OCI-LY7 (cell line): ENCODE measurements at regions not wholly inside any gene's neighbourhood (a gene's known extent, or its start where the extent isn't known, plus 50 kb on each side); places are given as distances from the start of the nearest gene placed in this dataset.

ENCODE experiments used
- BruUV-seq: library from RNA; stranded (reverse); fragments of 400-500 nt; replicated peaks from 2 replicates; lab custom pipeline; 2021; lab: Mats Ljungman, UMichigan
- CTCF ChIA-PET: fragments of 300-600 bp; sonication (Branson Sonifier 250); formaldehyde crosslinking; loops from one replicate; lab custom pipeline; 2022; ENCODE audit warnings: antibody characterized with exemption; ENCODE audit not compliant: unreplicated experiment; lab: Charles Lee
- POLR2A ChIA-PET: fragments of 300-600 bp; sonication (Branson Sonifier 250); formaldehyde crosslinking; loops from one replicate; lab custom pipeline; 2022; ENCODE audit warnings: antibody characterized with exemption; lab: Charles Lee
- DNase-seq: peaks from one replicate; pipeline ENCODE4 v3.0.0-alpha.2; 2015; ENCODE audit warnings: low spot score
- H2AFZ ChIP-seq: fragments of 200-600 bp; sonication (generic), shearing (Covaris generic); 2 replicates; pipeline ENCODE4 v1.6.1; 2014; ENCODE audit warnings: mild to moderate bottlenecking, antibody characterized with exemption, low read length, moderate library complexity
- H3K27ac ChIP-seq: fragments of 200-600 bp; sonication (generic); 2 replicates; pipeline ENCODE4 v1.5.1; 2014; ENCODE audit warnings: mixed run types, low read depth, mild to moderate bottlenecking, moderate library complexity, low read length, inconsistent platforms; ENCODE audit not compliant: poor library complexity, severe bottlenecking
- H3K36me3 ChIP-seq: fragments of 200-600 bp; sonication (generic); 2 replicates; pipeline ENCODE4 v1.6.1; 2014; ENCODE audit warnings: mild to moderate bottlenecking, antibody characterized with exemption, low read length, moderate library complexity, mixed read lengths; ENCODE audit not compliant: insufficient read depth
- H3K4me1 ChIP-seq: fragments of 200-600 bp; sonication (generic); 2 replicates; pipeline ENCODE4 v1.5.1; 2014; ENCODE audit warnings: mild to moderate bottlenecking, low read length; ENCODE audit not compliant: insufficient read depth, poor library complexity, severe bottlenecking
- H3K4me2 ChIP-seq: fragments of 200-600 bp; sonication (generic); 2 replicates; pipeline ENCODE4 v1.6.1; 2014; ENCODE audit warnings: mild to moderate bottlenecking, low read length
- H3K4me3 ChIP-seq: fragments of 200-600 bp; sonication (generic); 2 replicates; pipeline ENCODE4 v1.5.1; 2014; ENCODE audit warnings: mild to moderate bottlenecking, low read depth, low read length; ENCODE audit not compliant: poor library complexity, severe bottlenecking
- H3K79me2 ChIP-seq: fragments of 200-600 bp; sonication (generic); 2 replicates; pipeline ENCODE4 v1.6.1; 2016; ENCODE audit warnings: low read depth, mild to moderate bottlenecking, low read length, moderate library complexity, mixed read lengths; ENCODE audit not compliant: insufficient read depth
- H3K9me2 ChIP-seq: fragments of 200-600 bp; sonication (generic); 2 replicates; pipeline ENCODE4 v1.6.1; 2016; ENCODE audit warnings: mild to moderate bottlenecking, low read length, mixed read lengths; ENCODE audit not compliant: insufficient read depth
- H3K9me3 ChIP-seq: fragments of 200-600 bp; sonication (generic); 2 replicates; pipeline ENCODE4 v1.6.1; 2014; ENCODE audit warnings: mild to moderate bottlenecking, mixed run types, low read length, mixed read lengths
- H4K20me1 ChIP-seq: fragments of 200-600 bp; sonication (generic); 2 replicates; pipeline ENCODE4 v1.6.1; 2014; ENCODE audit warnings: mild to moderate bottlenecking, antibody characterized with exemption, low read length, moderate library complexity, mixed read lengths; ENCODE audit not compliant: insufficient read depth
- EZH2phosphoT487 ChIP-seq: fragments of 200-600 bp; sonication (generic); IDR thresholded peaks from 2 replicates; pipeline ENCODE4 v1.6.1; 2018; ENCODE audit warnings: low read depth, borderline replicate concordance, mild to moderate bottlenecking, mixed run types, antibody characterized with exemption, low read length, moderate library complexity, mixed read lengths
- intact Hi-C: fragments of 100-400 bp; cut with micrococcal nuclease; formaldehyde crosslinking; loops from one replicate; pipeline ENCODE4 v1.10.0; 2022; ENCODE audit not compliant: unreplicated experiment
- TF ChIP-seq, protein P1 (sequence below): fragments of 200-600 bp; sonication (generic); conservative IDR thresholded peaks from 2 replicates; pipeline ENCODE4 v1.5.1; 2014; ENCODE audit warnings: mild to moderate bottlenecking, antibody characterized with exemption, low read length, moderate library complexity, mixed read lengths

DNA sequence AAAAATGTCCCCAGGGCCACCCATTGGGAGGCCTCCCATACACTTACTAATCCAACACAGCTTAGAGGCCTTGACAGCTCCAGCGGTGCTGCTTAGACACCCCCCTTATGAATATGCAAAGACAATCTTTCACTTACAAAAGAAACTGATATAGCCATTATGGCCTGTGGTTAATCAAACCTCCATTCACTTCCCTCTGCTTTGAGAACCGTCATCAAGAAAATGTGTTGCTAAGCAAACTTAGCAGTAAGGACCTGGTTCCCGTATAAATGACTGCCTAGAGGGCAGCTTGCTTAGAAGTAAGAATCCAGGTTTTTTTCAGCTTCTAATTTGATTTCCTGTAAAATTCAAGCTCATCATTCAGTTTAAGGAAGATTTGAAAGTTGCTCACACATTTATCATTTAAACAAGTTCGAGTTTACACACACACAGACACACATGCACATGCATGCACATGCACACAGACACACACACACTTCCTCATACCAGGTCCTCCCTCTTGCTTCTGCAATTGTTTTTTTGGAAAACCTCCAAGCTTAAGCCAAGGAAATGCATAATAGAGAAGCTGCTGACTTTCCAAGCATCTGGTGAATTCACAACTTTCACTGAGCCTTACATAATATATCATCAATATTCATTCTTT is 137.7 kb upstream of the BLID start:
- BruUV-seq, result no TSS peak
- H3K4me1 ChIP-seq, result no peaks in the 10 kb centered on the region
- TF ChIP-seq, protein P1, sequence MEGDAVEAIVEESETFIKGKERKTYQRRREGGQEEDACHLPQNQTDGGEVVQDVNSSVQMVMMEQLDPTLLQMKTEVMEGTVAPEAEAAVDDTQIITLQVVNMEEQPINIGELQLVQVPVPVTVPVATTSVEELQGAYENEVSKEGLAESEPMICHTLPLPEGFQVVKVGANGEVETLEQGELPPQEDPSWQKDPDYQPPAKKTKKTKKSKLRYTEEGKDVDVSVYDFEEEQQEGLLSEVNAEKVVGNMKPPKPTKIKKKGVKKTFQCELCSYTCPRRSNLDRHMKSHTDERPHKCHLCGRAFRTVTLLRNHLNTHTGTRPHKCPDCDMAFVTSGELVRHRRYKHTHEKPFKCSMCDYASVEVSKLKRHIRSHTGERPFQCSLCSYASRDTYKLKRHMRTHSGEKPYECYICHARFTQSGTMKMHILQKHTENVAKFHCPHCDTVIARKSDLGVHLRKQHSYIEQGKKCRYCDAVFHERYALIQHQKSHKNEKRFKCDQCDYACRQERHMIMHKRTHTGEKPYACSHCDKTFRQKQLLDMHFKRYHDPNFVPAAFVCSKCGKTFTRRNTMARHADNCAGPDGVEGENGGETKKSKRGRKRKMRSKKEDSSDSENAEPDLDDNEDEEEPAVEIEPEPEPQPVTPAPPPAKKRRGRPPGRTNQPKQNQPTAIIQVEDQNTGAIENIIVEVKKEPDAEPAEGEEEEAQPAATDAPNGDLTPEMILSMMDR, result no peak
- TF ChIP-seq EZH2phosphoT487, result no peak
- H2AFZ ChIP-seq, result no peak overlapping the region
- no peak overlapping the region for H3K27ac ChIP-seq
- H3K79me2 ChIP-seq, result no peaks in the 10 kb centered on the region
- H3K4me2 ChIP-seq, result no peak overlapping the region
- H3K9me3 ChIP-seq, result no peaks in the 10 kb centered on the region
- no peaks in the 10 kb centered on the region for H4K20me1 ChIP-seq
- ChIA-PET CTCF (no interaction called here), POLR2A (interaction anchor here (0.5 to 0.6 kb wide), 2 partner anchors 254 to 414 kb away, joined by 3 read pairs; no protein-coding TSS in a partner anchor)
- no peaks in the 10 kb centered on the region for H3K9me2 ChIP-seq
- intact Hi-C loops, result no loop called here
- no peak for DNase-seq
- no peak overlapping the region for H3K4me3 ChIP-seq
- H3K36me3 ChIP-seq, result no peaks in the 10 kb centered on the region

DNA sequence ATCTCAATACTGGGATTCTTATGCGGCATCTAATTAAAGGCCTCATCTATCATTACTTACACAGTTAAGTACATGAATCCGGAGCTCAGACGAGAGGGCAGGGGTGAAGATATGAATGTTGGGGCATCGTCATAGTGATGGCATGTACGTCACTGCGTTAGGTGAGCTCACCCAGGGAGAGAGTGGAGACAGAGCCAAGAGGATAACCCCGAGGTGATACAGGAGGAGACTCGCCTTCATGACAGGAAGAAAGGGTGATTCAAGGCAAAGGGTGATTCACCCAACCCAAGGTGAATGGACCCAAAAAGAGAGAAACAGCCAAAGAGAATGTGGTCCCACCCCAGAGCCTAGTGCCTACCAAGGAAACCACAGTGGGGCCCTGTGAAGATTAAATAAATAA is 132.9 kb upstream of the BLID start:
- intact Hi-C loops, result no loop called here
- H3K79me2 ChIP-seq, result no peaks in the 10 kb centered on the region
- POLR2A ChIA-PET, result no interaction called here
- no peak overlapping the region for H3K4me2 ChIP-seq
- H3K4me3 ChIP-seq, result no peak overlapping the region
- H3K9me2 ChIP-seq, result no peaks in the 10 kb centered on the region
- H3K36me3 ChIP-seq, result no peaks in the 10 kb centered on the region
- DNase-seq, result no peak
- TF ChIP-seq EZH2phosphoT487, result no peak
- TF ChIP-seq, protein P1, result no peak
- H3K9me3 ChIP-seq, result no peaks in the 10 kb centered on the region
- H3K4me1 ChIP-seq, result no peaks in the 10 kb centered on the region
- H2AFZ ChIP-seq, result no peak overlapping the region
- no peak overlapping the region for H3K27ac ChIP-seq
- H4K20me1 ChIP-seq, result no peaks in the 10 kb centered on the region
- CTCF ChIA-PET, result no interaction called here
- no TSS peak for BruUV-seq

DNA sequence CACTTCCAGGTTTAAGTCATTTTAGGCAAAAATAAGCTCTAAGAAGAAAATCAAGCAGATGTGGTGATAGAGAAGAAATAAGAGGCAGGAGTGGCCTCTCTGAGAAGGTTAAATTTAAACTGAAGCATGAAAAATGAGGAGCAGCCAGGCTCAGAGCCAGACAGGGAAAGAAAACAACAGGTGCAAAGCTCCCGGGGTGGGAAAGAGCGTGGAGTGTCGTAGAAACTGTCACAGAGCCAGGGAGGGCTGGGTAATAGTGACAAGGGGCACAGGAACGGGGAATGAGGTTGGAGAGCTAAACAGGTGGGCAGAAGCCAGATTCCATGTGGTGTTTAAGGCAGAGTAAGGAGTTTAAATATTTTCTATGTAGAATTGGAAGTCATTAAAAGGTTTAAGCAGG is 132.1 kb upstream of the BLID start:
- no peaks in the 10 kb centered on the region for H3K79me2 ChIP-seq
- no TSS peak for BruUV-seq

More for the DNA sequence above, 132.1 kb upstream of the BLID start:
- ChIA-PET POLR2A (no interaction called here), CTCF (no interaction called here)
- H3K9me3 ChIP-seq, result no peaks in the 10 kb centered on the region
- intact Hi-C loops, result no loop called here
- no peaks in the 10 kb centered on the region for H3K4me1 ChIP-seq
- no peaks in the 10 kb centered on the region for H3K9me2 ChIP-seq
- H4K20me1 ChIP-seq, result no peaks in the 10 kb centered on the region
- no peak overlapping the region for H3K4me3 ChIP-seq
- no peaks in the 10 kb centered on the region for H3K36me3 ChIP-seq
- no peak overlapping the region for H2AFZ ChIP-seq
- TF ChIP-seq, protein P1, result no peak
- no peak for TF ChIP-seq EZH2phosphoT487
- no peak for DNase-seq
- H3K27ac ChIP-seq, result no peak overlapping the region
- no peak overlapping the region for H3K4me2 ChIP-seq
